ENCODE measurements at regions not wholly inside any gene's neighbourhood (a gene's known extent, or its start where the extent isn't known, plus 50 kb on each side); places are given as distances from the start of the nearest gene placed in this dataset.

GRCh38 chr5:67293226-67293625 is 96.6 kb upstream of the CD180 start:
- TF ChIP-seq, protein P1, sequence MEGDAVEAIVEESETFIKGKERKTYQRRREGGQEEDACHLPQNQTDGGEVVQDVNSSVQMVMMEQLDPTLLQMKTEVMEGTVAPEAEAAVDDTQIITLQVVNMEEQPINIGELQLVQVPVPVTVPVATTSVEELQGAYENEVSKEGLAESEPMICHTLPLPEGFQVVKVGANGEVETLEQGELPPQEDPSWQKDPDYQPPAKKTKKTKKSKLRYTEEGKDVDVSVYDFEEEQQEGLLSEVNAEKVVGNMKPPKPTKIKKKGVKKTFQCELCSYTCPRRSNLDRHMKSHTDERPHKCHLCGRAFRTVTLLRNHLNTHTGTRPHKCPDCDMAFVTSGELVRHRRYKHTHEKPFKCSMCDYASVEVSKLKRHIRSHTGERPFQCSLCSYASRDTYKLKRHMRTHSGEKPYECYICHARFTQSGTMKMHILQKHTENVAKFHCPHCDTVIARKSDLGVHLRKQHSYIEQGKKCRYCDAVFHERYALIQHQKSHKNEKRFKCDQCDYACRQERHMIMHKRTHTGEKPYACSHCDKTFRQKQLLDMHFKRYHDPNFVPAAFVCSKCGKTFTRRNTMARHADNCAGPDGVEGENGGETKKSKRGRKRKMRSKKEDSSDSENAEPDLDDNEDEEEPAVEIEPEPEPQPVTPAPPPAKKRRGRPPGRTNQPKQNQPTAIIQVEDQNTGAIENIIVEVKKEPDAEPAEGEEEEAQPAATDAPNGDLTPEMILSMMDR (IDR thresholded peaks at IDR 0.05): no peak
- TF ChIP-seq, protein P2, sequence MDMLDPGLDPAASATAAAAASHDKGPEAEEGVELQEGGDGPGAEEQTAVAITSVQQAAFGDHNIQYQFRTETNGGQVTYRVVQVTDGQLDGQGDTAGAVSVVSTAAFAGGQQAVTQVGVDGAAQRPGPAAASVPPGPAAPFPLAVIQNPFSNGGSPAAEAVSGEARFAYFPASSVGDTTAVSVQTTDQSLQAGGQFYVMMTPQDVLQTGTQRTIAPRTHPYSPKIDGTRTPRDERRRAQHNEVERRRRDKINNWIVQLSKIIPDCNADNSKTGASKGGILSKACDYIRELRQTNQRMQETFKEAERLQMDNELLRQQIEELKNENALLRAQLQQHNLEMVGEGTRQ (IDR thresholded peaks at IDR 0.05): no peak
- TF ChIP-seq SREBF2 (IDR thresholded peaks at IDR 0.05): no peak
- TF ChIP-seq POLR2A (IDR thresholded peaks at IDR 0.05; ENCODE audit: low read length): no peak
